22Rv1 (cell line): ENCODE measurements at regions not wholly inside any gene's neighbourhood (a gene's known extent, or its start where the extent isn't known, plus 50 kb on each side); places are given as distances from the start of the nearest gene placed in this dataset.

Experiments used
- H3K27ac ChIP-seq: fragments of 450-650 bp; 2 replicates; pipeline ENCODE4 v1.5.1; 2017
- CTCF ChIP-seq: fragments of 450-650 bp; IDR thresholded peaks from 2 replicates; pipeline ENCODE4 v1.5.1; 2017; ENCODE audit warnings: mild to moderate bottlenecking
- ZFX ChIP-seq: fragments of 450-650 bp; IDR thresholded peaks from 2 replicates; pipeline ENCODE4 v1.6.1; 2017; ENCODE audit warnings: antibody characterized with exemption, borderline replicate concordance

GRCh38 chrY:8041238-8041637 lies 1129.7 kb upstream of the AMELY start:
- TF ChIP-seq CTCF (no peak), ZFX (no peak)
- H3K27ac ChIP-seq: no peak overlapping the region

- TF ChIP-seq CTCF (no peak), ZFX (no peak)
- H3K27ac ChIP-seq: no peak overlapping the region
Observed at GRCh38 chrY:8036563-8036962, 1125.0 kb upstream of the AMELY start.

GRCh38 chrY:8035653-8036052 lies 1124.1 kb upstream of the AMELY start:
- no peak for TF ChIP-seq ZFX
- no peak for TF ChIP-seq CTCF
- H3K27ac ChIP-seq: no peak overlapping the region

GRCh38 chrY:8034673-8035072 lies 1123.1 kb upstream of the AMELY start:
- no peak overlapping the region for H3K27ac ChIP-seq
- TF ChIP-seq ZFX: no peak

GRCh38 chrY:8033200-8033599 lies 1121.6 kb upstream of the AMELY start:
- TF ChIP-seq ZFX (no peak), CTCF (no peak)
- H3K27ac ChIP-seq: no peak overlapping the region

- no peak overlapping the region for H3K27ac ChIP-seq
- TF ChIP-seq ZFX: no peak
- TF ChIP-seq CTCF: no peak
Observed at GRCh38 chrY:8020540-8020939, 1109.0 kb upstream of the AMELY start.

GRCh38 chrY:8011515-8011914 lies 1100.0 kb upstream of the AMELY start:
- H3K27ac ChIP-seq: no peak overlapping the region

More at GRCh38 chrY:8011515-8011914, 1100.0 kb upstream of the AMELY start:
- no peak for TF ChIP-seq CTCF
- no peak for TF ChIP-seq ZFX
